Neural crest cell (in vitro differentiated cells): ENCODE measurements at regions not wholly inside any gene's neighbourhood (a gene's known extent, or its start where the extent isn't known, plus 50 kb on each side); places are given as distances from the start of the nearest gene placed in this dataset.

Source experiments
- DNase-seq: peaks from one replicate; pipeline ENCODE4 v3.0.0; 2021; ENCODE audit warnings: low read depth, mixed read lengths, low spot score
- H3K27ac Mint-ChIP-seq: one replicate; pipeline ENCODE4 v1.8.0; 2021; ENCODE audit warnings: mild to moderate bottlenecking, mixed read lengths; ENCODE audit not compliant: unreplicated experiment
- H3K27me3 Mint-ChIP-seq: 2 replicates; pipeline ENCODE4 v1.8.0; 2021; ENCODE audit warnings: low read depth, mild to moderate bottlenecking, mixed read lengths
- H3K36me3 Mint-ChIP-seq: 2 replicates; pipeline ENCODE4 v1.8.0; 2021; ENCODE audit warnings: low read depth, mild to moderate bottlenecking, mixed read lengths
- H3K4me1 Mint-ChIP-seq: 2 replicates; pipeline ENCODE4 v1.8.0; 2021; ENCODE audit warnings: mixed read lengths
- H3K4me3 Mint-ChIP-seq: one replicate; pipeline ENCODE4 v1.8.0; 2021; ENCODE audit warnings: mild to moderate bottlenecking, mixed read lengths
- H3K9me3 Mint-ChIP-seq: 2 replicates; pipeline ENCODE4 v1.8.0; 2021; ENCODE audit warnings: mixed read lengths
- TF ChIP-seq, protein P1 (sequence below): fragments of 200-600 bp; sonication (generic); conservative IDR thresholded peaks from 2 replicates; pipeline ENCODE4 v1.5.0; 2021; ENCODE audit warnings: antibody characterized with exemption, mild to moderate bottlenecking

- no peaks in the 10 kb centered on the region for H3K27me3 Mint-ChIP-seq
- no peaks in the 10 kb centered on the region for H3K4me1 Mint-ChIP-seq
- H3K27ac Mint-ChIP-seq: no peak overlapping the region
- TF ChIP-seq, protein P1, sequence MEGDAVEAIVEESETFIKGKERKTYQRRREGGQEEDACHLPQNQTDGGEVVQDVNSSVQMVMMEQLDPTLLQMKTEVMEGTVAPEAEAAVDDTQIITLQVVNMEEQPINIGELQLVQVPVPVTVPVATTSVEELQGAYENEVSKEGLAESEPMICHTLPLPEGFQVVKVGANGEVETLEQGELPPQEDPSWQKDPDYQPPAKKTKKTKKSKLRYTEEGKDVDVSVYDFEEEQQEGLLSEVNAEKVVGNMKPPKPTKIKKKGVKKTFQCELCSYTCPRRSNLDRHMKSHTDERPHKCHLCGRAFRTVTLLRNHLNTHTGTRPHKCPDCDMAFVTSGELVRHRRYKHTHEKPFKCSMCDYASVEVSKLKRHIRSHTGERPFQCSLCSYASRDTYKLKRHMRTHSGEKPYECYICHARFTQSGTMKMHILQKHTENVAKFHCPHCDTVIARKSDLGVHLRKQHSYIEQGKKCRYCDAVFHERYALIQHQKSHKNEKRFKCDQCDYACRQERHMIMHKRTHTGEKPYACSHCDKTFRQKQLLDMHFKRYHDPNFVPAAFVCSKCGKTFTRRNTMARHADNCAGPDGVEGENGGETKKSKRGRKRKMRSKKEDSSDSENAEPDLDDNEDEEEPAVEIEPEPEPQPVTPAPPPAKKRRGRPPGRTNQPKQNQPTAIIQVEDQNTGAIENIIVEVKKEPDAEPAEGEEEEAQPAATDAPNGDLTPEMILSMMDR: no peak
- H3K4me3 Mint-ChIP-seq: no peak overlapping the region
- H3K9me3 Mint-ChIP-seq: peaks cover 12% of the 10 kb centered on the region
- DNase-seq: no peak
- no peaks in the 10 kb centered on the region for H3K36me3 Mint-ChIP-seq
These were observed 169.9 kb downstream of the DYRK2 start for GRCh38 chr12:67818459-67818903.

GRCh38 chr12:67819902-67820301, 169.3 kb upstream of the IFNG-AS1 start:
- Mint-ChIP-seq H3K36me3 (no peaks in the 10 kb centered on the region), H3K27me3 (no peaks in the 10 kb centered on the region), H3K27ac (no peak overlapping the region), H3K9me3 (peaks cover 12% of the 10 kb centered on the region), H3K4me1 (no peaks in the 10 kb centered on the region), H3K4me3 (no peak overlapping the region)
- no peak for DNase-seq
- TF ChIP-seq, protein P1: no peak

GRCh38 chr12:67820694-67821093, 168.6 kb upstream of the IFNG-AS1 start:
- H3K36me3 Mint-ChIP-seq: no peaks in the 10 kb centered on the region
- peaks cover 8% of the 10 kb centered on the region for H3K9me3 Mint-ChIP-seq
- H3K27me3 Mint-ChIP-seq: no peaks in the 10 kb centered on the region
- no peaks in the 10 kb centered on the region for H3K4me1 Mint-ChIP-seq
- no peak for DNase-seq
- no peak overlapping the region for H3K4me3 Mint-ChIP-seq
- H3K27ac Mint-ChIP-seq: no peak overlapping the region
- TF ChIP-seq, protein P1: no peak

DNA sequence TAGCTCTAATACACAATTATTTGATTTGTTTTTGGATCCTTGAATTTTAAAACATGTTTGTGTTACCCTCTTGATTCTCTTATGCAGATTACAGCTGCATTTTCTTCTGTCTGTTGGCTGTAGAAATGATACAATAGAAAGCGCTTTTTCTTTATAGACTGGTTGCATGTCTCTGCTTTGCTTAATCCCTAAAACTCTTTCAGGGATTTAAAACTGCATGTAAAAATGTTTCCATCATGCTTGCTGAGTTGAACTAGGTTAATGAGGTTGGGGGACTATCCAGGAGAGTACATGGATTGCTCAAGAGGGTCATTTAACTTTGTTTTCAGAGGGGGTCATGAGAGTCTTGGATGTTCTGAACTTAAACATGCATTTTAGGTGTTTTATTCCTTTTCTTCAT, 166.4 kb upstream of the IFNG-AS1 start:
- Mint-ChIP-seq H3K27me3 (no peaks in the 10 kb centered on the region), H3K27ac (no peak overlapping the region), H3K4me3 (no peak overlapping the region), H3K4me1 (peaks cover 3% of the 10 kb centered on the region), H3K9me3 (no peaks in the 10 kb centered on the region), H3K36me3 (no peaks in the 10 kb centered on the region)
- no peak for DNase-seq
- TF ChIP-seq, protein P1: no peak

- DNase-seq: no peak
- Mint-ChIP-seq H3K9me3 (peaks cover 3% of the 10 kb centered on the region), H3K27me3 (no peaks in the 10 kb centered on the region), H3K27ac (no peak overlapping the region), H3K4me1 (peaks cover 3% of the 10 kb centered on the region), H3K4me3 (no peak overlapping the region), H3K36me3 (no peaks in the 10 kb centered on the region)
- TF ChIP-seq, protein P1: no peak
These were observed 163.1 kb upstream of the IFNG-AS1 start for GRCh38 chr12:67826148-67826547.
